Lower leg skin (tissue), 4 donors: ENCODE measurements at regions not wholly inside any gene's neighbourhood (a gene's known extent, or its start where the extent isn't known, plus 50 kb on each side); places are given as distances from the start of the nearest gene placed in this dataset.
"Not testable (repeated sequence)": the region's sequence is repeated elsewhere in the genome, so short reads cannot be mapped to it uniquely, and the experiment has no call there.

Experiments
- DNase-seq, 2 donors: peaks; one replicate each; pipeline ENCODE4 v3.0.0-alpha.2; 2019; ENCODE audit warnings: low spot score in 2 of 2
- H3K4me3 ChIP-seq: fragments of 200-600 bp; sonication (generic); 2 replicates; pipeline ENCODE4 v1.5.1; 2017; ENCODE audit warnings: mild to moderate bottlenecking, low read depth; ENCODE audit not compliant: poor library complexity, severe bottlenecking
- CTCF ChIP-seq, 3 donors: fragments of 450-650 bp; IDR thresholded peaks; one replicate each; pipeline ENCODE4 v1.5.1; 2016; ENCODE audit warnings: antibody characterized with exemption in 3 of 3, mild to moderate bottlenecking in 3 of 3, moderate library complexity in 2 of 3
- POLR2A ChIP-seq, 2 donors: fragments of 450-650 bp; IDR thresholded peaks; one replicate each; pipeline ENCODE4 v1.6.1; 2016 to 2017; ENCODE audit warnings: antibody characterized with exemption in 2 of 2, mild to moderate bottlenecking in 1 of 2, moderate library complexity in 1 of 2
- WGBS, 2 donors: methylation state at CpG; one replicate each; pipeline ENCODE4 v1.1.5; 2018; 5-methylcytosine and 5-hydroxymethylcytosine counted together
- intact Hi-C: fragments of 100-400 bp; cut with DNase I; formaldehyde crosslinking; loops from one replicate; pipeline ENCODE4 v1.15.0; 2023; ENCODE audit warnings: low total_unique reads

GRCh38 chr10:63675171-63675570, 154.0 kb downstream of the REEP3 start:
- DNase-seq = no peak
- no peak overlapping the region for H3K4me3 ChIP-seq
- intact Hi-C loops = no loop called here
- TF ChIP-seq CTCF (IDR thresholded peaks at IDR 0.05) = no peak
- no peak for TF ChIP-seq POLR2A (IDR thresholded peaks at IDR 0.05)
- 66 to 76% methylated on average over 2 of the region's 2 CpGs for WGBS, 2 donors

- no peak for DNase-seq
These were observed 155.8 kb downstream of the REEP3 start for GRCh38 chr10:63677001-63677400.

GRCh38 chr10:63680545-63680944, 159.3 kb downstream of the REEP3 start:
- DNase-seq, H3K4me3 ChIP-seq, intact Hi-C loops: not testable (repeated sequence)
- 88 to 97% methylated on average over 1 of the region's 1 CpG for WGBS, 2 donors

More at GRCh38 chr10:63677001-63677400, 155.8 kb downstream of the REEP3 start:
- TF ChIP-seq CTCF (IDR thresholded peaks at IDR 0.05) (no peak), POLR2A (IDR thresholded peaks at IDR 0.05) (no peak)
- intact Hi-C loops = no loop called here
- WGBS, 2 donors = 59 to 65% methylated on average over 2 of the region's 2 CpGs
- no peak overlapping the region for H3K4me3 ChIP-seq

- DNase-seq = peak in 1 of 2 donors; percentile 65
- no peak overlapping the region for H3K4me3 ChIP-seq
- intact Hi-C loops = no loop called here
- 30 to 32% methylated on average over 4 of the region's 4 CpGs for WGBS, 2 donors
- no peak for TF ChIP-seq CTCF (IDR thresholded peaks at IDR 0.05)
These were observed 160.9 kb downstream of the REEP3 start for GRCh38 chr10:63681993-63682697.

GRCh38 chr10:63682698-63683052, 161.5 kb downstream of the REEP3 start:
- WGBS, 2 donors = 81 to 82% methylated on average over 3 of the region's 3 CpGs
- DNase-seq, intact Hi-C loops, H3K4me3 ChIP-seq: not testable (repeated sequence)

GRCh38 chr10:63683223-63683622, 162.0 kb downstream of the REEP3 start:
- no peak for DNase-seq
- WGBS, 2 donors = 64 to 66% methylated on average over 3 of the region's 3 CpGs
- H3K4me3 ChIP-seq = no peak overlapping the region
- TF ChIP-seq CTCF (IDR thresholded peaks at IDR 0.05) (no peak), POLR2A (IDR thresholded peaks at IDR 0.05) (no peak)
- intact Hi-C loops = no loop called here

- 90 to 96% methylated on average over 9 of the region's 9 CpGs for WGBS, 2 donors
- intact Hi-C loops = no loop called here
- no peak for DNase-seq
- TF ChIP-seq POLR2A (IDR thresholded peaks at IDR 0.05) = no peak
- TF ChIP-seq CTCF (IDR thresholded peaks at IDR 0.05) = no peak
- no peak overlapping the region for H3K4me3 ChIP-seq
These were observed 162.5 kb downstream of the REEP3 start for GRCh38 chr10:63683686-63684085.
